Lung (tissue), 11 donors: ENCODE measurements at regions not wholly inside any gene's neighbourhood (a gene's known extent, or its start where the extent isn't known, plus 50 kb on each side); places are given as distances from the start of the nearest gene placed in this dataset.

Experiments
- ATAC-seq: fragments of 200-7000 bp; cut with Tn5 transposase; one replicate; pipeline ENCODE4 v1.9.1; 2020; ENCODE audit warnings: moderate number of reproducible peaks; ENCODE audit not compliant: insufficient read depth, low FRiP score
- DNase-seq, 3 donors: peaks; one replicate each; pipeline ENCODE4 v3.0.0-alpha.2; 2013 to 2017
- H3K27ac ChIP-seq, 2 donors: one replicate each; pipeline ENCODE4 v1.5.1; 2013; ENCODE audit warnings: mild to moderate bottlenecking in 2 of 2, moderate library complexity in 2 of 2, control low read depth in 1 of 2, inconsistent platforms in 1 of 2, low read depth in 1 of 2, low read length in 1 of 2
- H3K27me3 ChIP-seq, 3 donors: one replicate each; pipeline ENCODE4 v1.5.1; 2013; ENCODE audit warnings: low read length in 2 of 3; ENCODE audit not compliant: control insufficient read depth in 3 of 3, insufficient read depth in 3 of 3
- H3K36me3 ChIP-seq, 4 donors: one replicate each; pipeline ENCODE4 v1.5.1; 2013; ENCODE audit warnings: low read length in 4 of 4, mild to moderate bottlenecking in 1 of 4, moderate library complexity in 1 of 4; ENCODE audit not compliant: control insufficient read depth in 4 of 4, insufficient read depth in 4 of 4
- H3K4me1 ChIP-seq, 5 donors: one replicate each; pipeline ENCODE4 v1.5.1; 2013; ENCODE audit warnings: low read length in 5 of 5, mild to moderate bottlenecking in 2 of 5, moderate library complexity in 1 of 5; ENCODE audit not compliant: control insufficient read depth in 5 of 5, insufficient read depth in 5 of 5
- H3K4me3 ChIP-seq: one replicate; pipeline ENCODE4 v1.5.1; 2013; ENCODE audit warnings: mild to moderate bottlenecking, control low read depth, moderate library complexity
- H3K9ac ChIP-seq, 2 donors: one replicate each; pipeline ENCODE4 v1.5.1; 2013; ENCODE audit warnings: low read length in 2 of 2, control low read depth in 1 of 2; ENCODE audit not compliant: insufficient read depth in 1 of 2
- H3K9me3 ChIP-seq, 4 donors: one replicate each; pipeline ENCODE4 v1.5.1; 2013; ENCODE audit warnings: low read length in 3 of 4, mild to moderate bottlenecking in 1 of 4, moderate library complexity in 1 of 4; ENCODE audit not compliant: control insufficient read depth in 4 of 4, insufficient read depth in 3 of 4
- CTCF ChIP-seq: IDR thresholded peaks from 2 replicates; pipeline ENCODE4 v1.5.1; 2012; ENCODE audit warnings: mild to moderate bottlenecking; ENCODE audit errors: control extremely low read depth, extremely low read depth
- WGBS, 2 donors: extraction: QIAGEN DNeasy Blood & Tissue Kit; methylation state at CpG; one replicate each; pipeline ENCODE4 v1.1.7; 2013; 5-methylcytosine and 5-hydroxymethylcytosine counted together
- donor health status: control.
- donor health status: control.
- donor health status: Bipolar disorder and iron deficiency.
- donor health status: healthy.
- donor health status: DM: yes; HTN: yes; CAD: no.

DNA sequence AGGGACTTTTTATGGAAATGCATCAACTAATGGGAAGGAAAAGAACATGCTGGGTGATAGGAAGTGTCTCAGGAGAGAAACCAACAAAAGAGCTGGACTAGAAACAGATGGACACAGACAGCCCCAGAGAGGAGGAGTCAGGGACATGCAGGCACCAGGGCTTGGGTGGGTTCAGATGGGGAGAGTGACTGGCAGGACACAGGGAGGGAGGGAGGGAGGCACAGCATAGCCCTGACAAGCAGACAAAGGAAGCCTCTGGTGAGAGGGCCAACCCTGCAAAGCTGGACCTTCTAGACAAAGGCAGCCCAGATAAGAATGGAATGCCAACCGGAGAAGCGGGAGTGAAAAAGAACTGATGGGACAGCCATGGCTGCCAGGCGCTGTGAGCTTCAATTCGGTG lies 568.8 kb downstream of the AJAP1 start:
- H3K9ac ChIP-seq = no peak overlapping the region
- no peaks in the 10 kb centered on the region for H3K36me3 ChIP-seq
- H3K4me3 ChIP-seq = no peak overlapping the region
- TF ChIP-seq CTCF = no peak
- no peaks in the 10 kb centered on the region for H3K4me1 ChIP-seq
- H3K9me3 ChIP-seq = no peaks in the 10 kb centered on the region
- DNase-seq (no peak), ATAC-seq (no peak)
- no peak overlapping the region for H3K27ac ChIP-seq
- H3K27me3 ChIP-seq = no peaks in the 10 kb centered on the region
- 64 to 86% methylated on average over 4 of the region's 4 CpGs for WGBS, 2 donors

DNA sequence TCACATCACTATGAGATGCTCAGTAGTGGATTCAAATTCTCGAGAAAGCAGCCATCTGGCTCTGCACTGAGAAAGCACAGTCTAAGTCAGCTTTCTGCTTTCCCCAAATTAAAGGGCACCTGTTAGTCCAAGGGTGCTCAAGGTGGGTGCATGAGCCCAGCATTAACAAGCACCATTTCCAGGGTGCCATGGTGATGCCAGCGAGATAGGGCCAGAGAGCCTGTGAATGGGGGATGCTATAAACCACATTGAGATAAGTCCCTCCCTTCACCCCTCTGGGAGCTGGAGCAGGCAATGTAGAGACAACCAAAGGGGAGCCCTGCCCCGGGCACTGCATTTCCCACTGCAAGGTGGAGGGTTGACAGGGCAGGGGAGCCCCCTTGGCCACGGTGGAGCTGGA lies 568.2 kb downstream of the AJAP1 start:
- no peak for TF ChIP-seq CTCF
- Histone ChIP-seq H3K9ac (no peak overlapping the region), H3K4me3 (no peak overlapping the region), H3K9me3 (peaks cover 0 to 3% (median 0%) of the 10 kb centered on the region in 4 donors), H3K27me3 (no peaks in the 10 kb centered on the region), H3K4me1 (no peaks in the 10 kb centered on the region), H3K27ac (no peak overlapping the region), H3K36me3 (no peaks in the 10 kb centered on the region)
- DNase-seq (no peak), ATAC-seq (no peak)
- 76 to 83% methylated on average over 4 of the region's 4 CpGs for WGBS, 2 donors

DNA sequence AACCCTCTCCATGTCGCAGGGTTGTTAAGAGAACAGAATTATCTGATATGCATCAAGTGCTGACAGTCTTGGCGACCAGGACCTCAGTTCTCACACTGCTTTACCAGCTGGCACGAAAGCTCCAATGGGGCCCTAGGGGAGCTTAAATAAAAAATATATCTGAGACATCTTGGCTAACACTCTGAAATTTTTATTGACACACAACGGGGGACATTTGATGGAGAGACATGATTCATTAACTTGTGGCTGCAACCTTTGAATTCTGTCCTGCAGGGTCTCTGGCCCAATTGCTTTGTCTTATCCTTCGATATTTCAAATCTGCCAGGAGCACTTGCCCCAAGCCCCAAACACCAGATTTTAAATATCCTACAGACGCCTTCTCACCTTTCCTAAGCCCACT lies 567.0 kb downstream of the AJAP1 start:
- ATAC-seq = no peak
- H3K9ac ChIP-seq = no peak overlapping the region
- H3K27ac ChIP-seq = no peak overlapping the region
- H3K27me3 ChIP-seq = no peaks in the 10 kb centered on the region
- no peak overlapping the region for H3K4me3 ChIP-seq
- WGBS, 2 donors = 70 to 82% methylated on average over 6 of the region's 6 CpGs
- peaks cover 0 to 3% (median 0%) of the 10 kb centered on the region in 4 donors for H3K9me3 ChIP-seq
- DNase-seq = no peak
- no peaks in the 10 kb centered on the region for H3K4me1 ChIP-seq
- TF ChIP-seq CTCF = no peak
- H3K36me3 ChIP-seq = no peaks in the 10 kb centered on the region

GRCh38 chr1:5220821-5221220 lies 566.4 kb downstream of the AJAP1 start:
- no peaks in the 10 kb centered on the region for H3K27me3 ChIP-seq
- no peaks in the 10 kb centered on the region for H3K4me1 ChIP-seq
- no peak for TF ChIP-seq CTCF
- DNase-seq (no peak), ATAC-seq (no peak)
- 50 to 60% methylated on average over 7 of the region's 7 CpGs for WGBS, 2 donors
- no peak overlapping the region for H3K4me3 ChIP-seq
- H3K27ac ChIP-seq = no peak overlapping the region
- peaks cover 0 to 3% (median 0%) of the 10 kb centered on the region in 4 donors for H3K9me3 ChIP-seq
- H3K36me3 ChIP-seq = no peaks in the 10 kb centered on the region
- no peak overlapping the region for H3K9ac ChIP-seq
